NAMALWA (cell line): ENCODE measurements at regions not wholly inside any gene's neighbourhood (a gene's known extent, or its start where the extent isn't known, plus 50 kb on each side); places are given as distances from the start of the nearest gene placed in this dataset.
"Not testable (repeated sequence)": the region's sequence is repeated elsewhere in the genome, so short reads cannot be mapped to it uniquely, and the experiment has no call there.

Experiments
- DNase-seq: peaks from one replicate; pipeline ENCODE4 v3.0.0-alpha.2; 2015; ENCODE audit warnings: low spot score

DNA sequence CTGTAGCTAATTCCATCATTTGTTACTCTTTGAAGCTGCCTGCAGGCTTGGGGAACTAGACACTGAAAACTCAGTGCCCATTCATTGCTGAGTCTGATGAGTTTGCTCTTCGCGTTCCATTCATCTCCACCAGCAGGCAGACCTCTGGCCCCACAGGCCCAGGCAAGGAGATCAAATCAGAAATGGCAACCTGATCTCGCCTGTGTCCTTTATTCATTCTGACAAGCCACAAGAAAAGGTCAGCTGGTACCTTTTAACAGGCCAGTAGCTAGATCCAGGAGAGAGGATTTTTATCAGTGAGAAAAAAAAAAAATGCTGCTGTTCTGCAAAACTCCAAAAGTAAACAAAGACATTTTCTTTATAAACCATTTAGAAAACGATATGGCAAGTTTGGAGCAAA is 742.5 kb downstream of the ETS1 start:
- no peak for DNase-seq

DNA sequence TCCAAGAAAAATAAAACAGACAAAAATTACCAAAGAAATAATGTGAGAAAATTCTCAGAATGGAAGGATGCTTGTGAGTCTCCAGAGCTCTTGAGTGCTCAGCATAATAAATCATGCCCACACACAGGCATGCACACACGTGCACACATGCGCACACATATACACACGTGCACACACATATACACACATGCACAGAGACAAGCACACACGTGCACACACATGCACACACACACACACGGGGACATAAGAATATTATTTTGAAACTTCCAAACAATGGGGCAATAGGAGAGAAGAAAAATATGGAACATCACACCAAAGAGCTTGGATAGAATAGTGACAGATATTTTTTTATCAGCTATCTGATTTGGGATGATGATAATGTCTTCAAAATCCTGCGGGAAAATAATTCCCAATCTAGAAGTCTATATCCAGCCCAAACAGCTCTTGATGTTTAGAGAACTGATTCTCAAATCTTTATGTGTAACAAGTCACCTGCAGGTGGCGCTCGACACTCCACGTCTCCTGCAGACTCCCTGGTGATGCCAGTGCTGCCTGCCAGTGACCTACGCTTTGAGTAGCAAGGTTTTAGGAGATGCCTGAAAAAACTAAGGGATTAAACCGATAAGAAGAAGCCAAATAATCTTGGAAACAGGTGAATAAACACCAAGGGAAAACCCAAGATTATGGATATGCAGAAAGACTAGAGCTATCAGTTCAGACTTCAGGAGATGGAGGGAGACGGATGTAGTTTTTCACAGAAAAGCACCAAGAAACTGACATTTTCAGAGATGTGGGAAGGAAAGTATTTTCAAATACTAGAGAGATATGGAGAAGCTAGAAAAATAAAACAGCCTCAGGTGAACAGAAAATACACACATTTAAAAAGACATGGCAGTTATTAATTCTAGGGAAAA is 743.6 kb downstream of the ETS1 start:
- peak; percentile 72 for DNase-seq

DNA sequence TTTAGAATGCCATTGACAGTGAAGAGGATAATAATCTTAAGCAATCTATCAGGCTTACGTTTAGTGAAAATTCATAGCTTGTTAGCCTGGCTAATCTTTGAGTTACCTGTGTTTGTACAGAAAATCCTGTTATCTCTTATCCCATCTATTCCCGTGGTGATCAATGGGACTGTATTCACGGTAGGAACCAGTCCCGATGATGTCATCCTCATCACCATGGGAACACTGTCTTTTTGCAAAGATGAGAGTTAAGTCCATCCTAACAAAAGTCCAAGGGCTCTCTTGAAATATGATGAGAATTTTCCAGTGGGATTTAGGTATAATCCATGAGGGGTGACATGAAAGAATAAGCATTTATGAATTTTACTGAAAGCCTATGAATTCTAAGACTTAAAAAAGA is 762.2 kb downstream of the ETS1 start:
- DNase-seq = no peak

DNA sequence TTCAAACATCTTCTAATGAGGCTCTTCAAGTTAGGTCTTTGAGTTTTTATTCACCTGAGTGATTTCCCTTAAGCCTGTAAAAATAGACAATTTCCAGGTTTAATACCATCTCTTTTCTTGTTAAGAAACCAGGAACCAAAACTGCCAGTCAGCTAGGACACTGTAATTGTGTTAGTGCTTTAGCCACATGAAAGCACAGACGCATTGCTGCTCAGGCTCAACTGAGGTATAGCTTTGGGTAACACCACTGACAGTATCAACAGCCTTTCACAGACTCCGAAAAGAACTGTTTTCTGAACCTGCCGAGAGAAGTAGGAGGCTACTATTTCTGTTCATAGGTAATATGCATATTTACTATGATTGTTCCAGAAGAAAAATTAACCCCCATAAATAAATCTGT is 768.7 kb downstream of the ETS1 start:
- no peak for DNase-seq

DNA sequence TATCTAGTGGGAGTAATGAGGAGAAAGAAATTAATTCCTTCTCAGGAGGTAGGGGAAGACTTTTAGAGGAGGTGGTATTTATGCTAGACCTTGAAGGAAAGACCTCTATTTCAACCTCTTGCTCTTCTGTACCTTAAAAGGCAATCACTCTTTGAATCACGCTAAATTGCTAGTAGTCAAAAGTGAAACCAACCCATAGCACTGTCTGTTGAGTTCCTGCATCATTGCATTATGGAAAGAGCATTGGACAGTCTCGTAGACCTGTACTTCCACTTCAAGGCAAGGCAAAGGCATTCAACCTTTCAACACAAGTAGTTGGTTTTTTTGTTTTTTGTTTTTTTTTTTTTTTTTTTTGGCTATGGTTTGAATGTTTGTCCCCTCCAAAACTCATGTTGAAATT is 770.4 kb downstream of the ETS1 start:
- DNase-seq = no peak

DNA sequence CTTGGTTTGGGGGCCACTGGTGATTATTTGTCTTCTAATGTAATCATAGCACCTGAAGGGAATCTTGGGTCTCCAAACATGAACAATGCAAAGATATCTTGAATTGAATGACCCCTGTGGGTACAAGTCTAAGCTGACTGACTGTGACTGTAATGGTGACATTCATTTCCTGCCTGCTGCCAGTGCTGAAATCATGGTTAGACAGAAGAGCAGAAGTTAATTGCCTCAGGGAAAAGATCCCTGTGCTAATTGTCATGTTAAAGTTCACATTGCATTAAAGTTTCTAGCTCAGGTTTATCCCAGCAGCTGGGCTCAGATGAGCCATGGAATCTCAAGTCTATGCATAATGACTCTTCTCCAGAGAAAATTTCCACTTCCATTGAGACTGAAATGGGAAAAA is 772.0 kb downstream of the ETS1 start:
- no peak for DNase-seq

DNA sequence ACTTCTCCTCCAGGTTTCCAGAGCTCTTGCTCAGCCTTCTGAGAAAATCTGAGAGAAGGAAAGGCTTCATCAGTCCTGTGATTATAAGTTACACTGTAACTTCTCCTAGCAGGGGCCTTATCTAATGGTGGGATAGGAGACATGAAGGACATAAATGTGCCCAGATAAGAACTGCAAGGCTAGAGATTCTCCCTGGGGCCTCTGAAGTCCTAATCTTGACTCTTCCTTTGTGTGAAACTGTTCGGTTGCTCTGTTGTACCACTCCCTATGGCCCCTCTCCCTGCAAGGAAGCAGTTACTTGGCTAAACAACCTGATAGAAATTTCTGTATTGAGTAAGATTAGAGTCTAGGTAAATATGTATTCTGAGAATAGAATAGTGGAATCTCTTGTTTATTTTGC is 780.9 kb downstream of the ETS1 start:
- no peak for DNase-seq

DNA sequence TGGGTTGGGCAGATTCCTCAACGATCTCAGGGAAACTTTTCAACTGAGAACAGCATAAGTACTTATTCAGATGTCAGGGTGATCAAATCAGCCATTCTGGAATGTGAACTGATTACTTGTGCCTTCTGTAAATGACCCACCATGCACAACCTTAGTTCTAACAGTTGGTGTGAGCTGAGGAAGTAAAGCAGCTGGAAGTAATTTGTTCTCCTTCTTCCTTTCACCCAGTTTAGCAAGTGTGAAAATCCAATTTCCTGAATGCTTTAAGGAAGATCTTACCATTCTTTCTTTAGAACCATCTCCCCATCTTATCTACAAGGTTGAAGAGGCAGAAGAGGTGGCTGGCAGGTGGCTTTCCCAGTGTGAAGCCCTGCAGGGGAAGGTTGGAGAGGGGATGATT is 781.6 kb downstream of the ETS1 start:
- DNase-seq = no peak

DNA sequence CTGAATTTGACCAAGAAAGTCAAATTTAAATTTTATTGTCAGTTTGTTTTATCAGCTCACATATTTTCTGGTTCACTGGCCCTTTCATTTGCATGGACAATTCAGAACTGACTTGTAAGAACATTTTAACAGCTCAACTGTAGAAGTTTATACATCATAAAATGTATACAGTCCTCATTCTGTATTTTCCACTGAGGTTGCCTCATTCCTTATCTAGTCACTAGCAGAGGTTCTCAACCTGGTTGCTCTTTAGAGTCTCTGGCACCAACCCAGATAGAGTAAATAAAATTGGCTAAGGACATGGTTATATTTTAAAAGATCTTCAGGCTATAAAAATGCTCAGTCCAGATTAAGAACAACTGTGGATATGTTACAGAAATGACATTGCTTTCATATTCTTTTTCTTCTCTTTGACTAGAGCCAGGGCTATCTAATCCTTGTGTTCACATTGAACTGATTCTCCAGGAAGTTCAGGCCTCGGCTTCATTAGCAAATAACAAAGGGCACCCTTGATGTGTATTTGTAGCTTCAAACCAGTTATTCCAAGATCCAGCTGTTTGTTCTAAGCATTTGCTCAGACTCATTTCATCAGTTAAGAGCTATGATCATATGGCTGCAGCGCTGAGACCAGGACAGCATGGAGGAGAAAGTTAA is 782.5 kb downstream of the ETS1 start:
- no peak for DNase-seq

DNA sequence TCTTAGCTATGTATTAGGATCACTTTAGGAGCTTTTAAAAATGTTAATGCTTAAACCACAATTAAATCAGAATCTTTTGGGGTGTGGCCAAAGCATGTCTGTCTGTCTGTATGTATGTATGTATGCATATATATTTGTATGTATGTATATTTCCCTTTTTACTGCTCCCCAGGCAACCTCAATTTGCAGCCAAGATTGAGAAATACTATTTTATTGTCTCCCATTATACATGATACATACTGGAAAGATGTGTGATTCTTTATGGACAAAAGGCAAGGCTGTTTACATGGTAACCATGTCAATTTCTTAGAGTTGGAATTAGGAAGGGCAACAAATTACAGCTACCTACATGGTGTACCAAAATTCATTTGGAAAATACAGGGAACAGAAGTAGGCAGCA is 783.6 kb downstream of the ETS1 start:
- no peak for DNase-seq

DNA sequence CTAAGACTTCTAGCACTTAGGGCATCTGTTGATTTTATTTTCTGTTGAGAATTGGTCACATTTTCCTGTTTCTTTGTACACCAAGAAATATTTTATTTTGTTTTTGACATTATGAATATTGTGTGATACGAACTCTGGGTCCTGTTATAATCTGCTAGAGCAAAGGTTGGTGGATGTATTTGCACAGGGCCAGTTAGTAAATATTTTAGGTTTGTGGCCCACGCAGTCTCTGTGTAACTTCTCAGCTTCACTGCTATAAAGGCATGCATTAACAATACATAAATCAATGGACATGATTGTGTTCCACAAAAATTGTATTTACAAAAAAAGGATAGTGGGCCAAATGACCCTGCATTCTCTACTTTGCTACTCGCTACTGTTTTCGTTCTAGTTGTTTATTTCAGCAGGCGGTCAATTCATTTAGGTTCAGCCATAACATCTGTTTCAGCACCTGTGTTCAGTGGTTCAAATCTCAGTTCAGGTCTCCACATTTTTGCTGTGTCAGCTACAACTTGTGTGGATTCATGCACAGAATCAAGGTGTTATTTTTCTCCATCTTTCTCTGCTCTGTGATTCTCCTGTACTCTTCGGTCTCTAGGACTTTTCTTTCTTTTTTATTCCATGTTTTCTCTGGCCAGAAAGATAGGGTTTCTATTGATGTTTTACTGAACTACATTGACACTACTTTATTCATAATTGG is 786.2 kb downstream of the ETS1 start:
- no peak for DNase-seq

DNA sequence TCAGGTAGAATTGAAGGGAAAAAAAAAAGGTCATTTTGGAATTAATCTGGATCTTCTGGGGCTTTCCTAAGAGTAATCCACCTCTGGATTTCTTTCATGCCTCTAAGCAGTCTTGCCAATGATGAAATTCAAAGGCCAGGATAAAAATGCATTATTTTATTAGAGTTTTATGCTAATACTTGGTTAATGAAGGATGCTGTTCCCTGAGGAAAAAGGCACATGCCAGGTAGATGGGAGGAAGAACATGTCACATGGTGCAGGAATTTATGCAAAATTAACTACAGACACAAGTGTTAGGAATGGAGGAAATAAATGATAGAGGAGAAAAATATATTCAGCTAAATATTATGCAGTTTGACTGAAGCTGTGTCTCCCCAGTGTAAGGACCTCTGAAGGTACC is 792.0 kb downstream of the ETS1 start:
- DNase-seq = no peak

DNA sequence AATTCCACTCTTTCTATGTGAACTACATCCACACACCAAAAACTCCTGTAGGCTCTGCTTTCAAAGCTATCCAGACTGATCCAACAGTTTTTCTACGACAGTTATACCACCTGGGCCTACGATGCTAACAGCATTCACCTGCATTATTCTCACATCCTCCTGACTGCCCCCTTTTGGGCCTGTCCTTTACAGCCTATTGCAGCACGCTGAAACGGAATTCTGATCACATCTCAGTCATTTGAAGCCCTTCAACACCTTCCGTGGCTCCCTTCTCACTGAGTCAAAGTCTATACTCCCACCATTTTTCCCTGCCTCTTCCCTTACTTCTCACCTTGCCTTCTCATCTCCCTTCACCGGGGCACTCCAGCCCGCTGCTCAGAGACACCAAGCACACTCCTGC is 791.3 kb upstream of the KIRREL3 start:
- DNase-seq = no peak

DNA sequence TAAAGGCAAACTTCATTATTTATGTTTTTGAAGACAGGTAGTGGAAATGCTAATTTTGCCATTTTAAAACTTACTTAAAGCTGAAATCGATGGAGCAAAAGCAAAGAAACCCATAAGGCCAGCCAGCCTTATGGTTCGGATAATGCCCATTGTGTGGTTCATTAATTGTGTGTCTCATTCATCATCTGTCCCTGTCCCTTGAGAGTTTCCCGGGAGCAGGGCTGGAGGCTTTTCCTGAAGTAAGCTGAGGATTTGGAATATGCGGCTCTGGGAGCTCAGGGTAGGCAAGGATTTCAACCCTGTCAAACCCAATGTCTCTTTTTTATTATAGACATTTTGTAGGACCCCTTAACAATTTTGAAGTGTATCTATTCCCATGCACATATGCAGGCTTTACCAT is 790.0 kb upstream of the KIRREL3 start:
- no peak for DNase-seq

DNA sequence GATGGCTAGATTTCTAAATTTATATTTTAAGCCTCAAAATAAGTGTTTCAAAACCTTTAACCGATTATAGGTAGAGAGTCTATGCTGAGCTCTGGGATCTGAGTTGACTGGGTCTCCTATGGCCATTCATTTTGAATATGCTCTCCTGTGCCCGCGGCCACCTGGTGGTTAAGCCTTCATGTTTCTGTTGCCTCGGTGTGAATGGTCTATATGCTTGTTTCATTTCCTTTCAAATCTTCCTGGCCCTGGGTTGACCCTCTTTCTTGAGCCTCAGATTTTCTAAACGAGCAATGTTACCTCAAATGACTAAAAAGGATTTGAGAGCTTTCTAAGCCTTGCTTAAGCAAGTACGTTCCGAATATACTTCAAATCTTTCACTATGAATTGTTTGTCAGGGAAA is 789.4 kb upstream of the KIRREL3 start:
- DNase-seq = peak; percentile 50

DNA sequence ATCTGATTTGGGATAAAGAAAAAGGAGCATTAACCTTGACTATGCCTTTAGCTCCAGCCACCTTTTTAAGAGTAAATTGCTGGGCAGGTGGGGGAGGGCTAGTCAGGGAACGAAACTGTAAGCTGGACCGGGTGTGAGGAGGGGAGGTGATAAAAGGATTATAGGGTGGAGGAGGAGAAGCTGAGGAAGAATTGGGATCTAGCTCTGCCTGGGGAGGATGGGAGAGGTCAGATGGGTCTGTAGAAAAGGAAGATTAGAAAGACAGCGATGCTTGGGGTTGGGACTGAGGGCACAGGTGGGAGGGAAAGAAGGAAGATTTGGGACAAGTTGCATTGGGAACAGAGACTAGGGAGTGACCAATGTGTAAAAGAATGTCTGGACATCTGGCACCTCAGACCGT is 772.4 kb upstream of the KIRREL3 start:
- not testable (repeated sequence) for DNase-seq

DNA sequence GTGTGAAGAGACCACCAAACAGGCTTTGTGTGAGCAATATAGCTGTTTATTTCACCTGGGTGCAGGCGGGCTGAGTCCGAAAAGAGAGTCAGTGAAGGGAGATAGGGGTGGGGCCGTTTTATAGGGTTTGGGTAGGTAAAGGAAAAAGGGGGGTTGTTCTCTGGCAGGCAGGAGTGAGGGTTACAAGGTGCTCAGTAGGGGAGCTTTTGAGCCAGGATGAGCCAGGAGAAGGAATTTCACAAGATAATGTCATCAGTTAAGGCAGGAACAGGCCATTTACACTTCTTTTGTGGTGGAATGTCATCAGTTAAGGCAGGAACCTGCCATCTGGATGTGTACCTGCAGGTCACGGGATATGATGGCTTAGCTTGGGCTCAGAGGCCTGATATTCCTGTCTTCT is 768.4 kb upstream of the KIRREL3 start:
- DNase-seq = not testable (repeated sequence)

DNA sequence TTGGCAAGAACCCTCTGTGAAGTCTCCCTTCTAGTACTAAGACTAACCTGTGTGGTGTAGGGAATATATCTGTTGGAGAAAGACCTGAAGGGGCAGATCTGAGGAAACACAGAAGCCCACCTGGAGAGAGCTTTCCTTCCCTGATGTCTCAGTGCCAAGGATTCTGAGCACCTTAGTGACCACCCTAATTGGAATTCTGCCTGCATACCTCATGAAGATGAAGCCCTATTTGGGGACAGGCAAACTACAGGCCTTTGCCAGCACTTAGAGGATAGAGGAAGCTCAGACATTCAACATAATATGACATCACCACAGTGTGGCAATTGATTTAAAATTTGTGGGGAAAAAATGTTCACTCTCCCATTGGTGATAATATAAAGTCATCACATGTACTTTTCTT is 766.2 kb upstream of the KIRREL3 start:
- DNase-seq = no peak

DNA sequence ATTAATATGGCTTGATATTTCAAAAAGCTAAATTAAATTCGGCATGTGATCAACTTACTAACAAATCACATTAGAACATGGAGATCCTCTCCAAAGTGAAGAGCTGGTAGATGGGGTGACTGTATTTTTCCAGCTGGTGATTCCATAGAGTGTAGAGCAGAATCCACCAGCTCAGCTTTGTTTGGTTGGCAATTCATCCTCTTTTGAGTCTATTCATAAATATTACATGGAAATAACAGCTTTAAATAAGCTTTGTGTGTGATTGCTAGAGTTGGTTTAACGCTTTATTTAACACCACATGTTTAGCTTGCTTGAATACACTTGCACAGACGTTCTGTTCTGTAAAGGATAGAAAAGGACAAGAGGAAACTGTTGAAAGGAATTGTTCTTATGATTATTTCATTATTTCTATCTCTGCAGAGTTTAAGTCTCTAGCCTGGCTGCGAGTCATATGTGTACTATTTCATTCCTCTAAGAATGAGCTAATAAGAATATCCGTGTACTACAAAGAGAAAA is 738.3 kb upstream of the KIRREL3 start:
- no peak for DNase-seq

DNA sequence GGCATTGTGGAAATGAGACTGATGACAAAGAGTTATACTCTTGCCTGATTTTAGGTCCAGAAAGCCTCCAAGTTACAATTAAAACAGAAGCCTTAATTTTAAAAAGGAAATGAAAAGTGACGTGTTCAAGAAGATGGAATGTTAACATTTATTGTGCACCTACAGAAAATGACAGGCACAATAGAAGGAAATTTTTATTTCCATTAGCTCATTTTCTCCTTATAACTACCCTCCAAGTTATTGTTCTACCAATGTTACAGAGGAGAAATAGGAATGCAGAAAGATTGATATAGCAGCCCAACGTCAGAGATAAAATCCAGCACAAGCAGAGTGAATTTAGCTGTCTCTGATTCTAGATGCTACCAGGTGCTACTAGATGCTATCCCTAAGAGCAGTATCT is 736.9 kb upstream of the KIRREL3 start:
- no peak for DNase-seq

DNA sequence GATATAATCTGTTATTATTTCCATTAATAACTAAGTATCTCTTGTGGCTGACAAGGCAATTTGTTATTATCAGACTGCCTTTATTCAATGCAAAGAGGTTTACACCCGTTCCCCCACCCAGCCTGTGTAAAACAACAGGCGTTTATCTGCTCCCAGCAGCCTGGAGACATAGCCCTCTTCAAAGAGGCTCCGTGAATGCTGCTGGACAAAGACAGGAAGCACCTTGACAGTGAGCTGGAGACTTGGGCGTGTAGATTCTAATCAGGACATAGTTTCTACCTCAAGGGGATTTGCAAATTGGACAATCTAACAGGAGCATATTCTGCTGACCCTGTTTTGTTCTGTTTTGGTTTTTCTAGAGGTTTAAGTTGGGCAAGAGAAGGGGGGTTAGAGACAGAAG is 733.0 kb upstream of the KIRREL3 start:
- DNase-seq = no peak

DNA sequence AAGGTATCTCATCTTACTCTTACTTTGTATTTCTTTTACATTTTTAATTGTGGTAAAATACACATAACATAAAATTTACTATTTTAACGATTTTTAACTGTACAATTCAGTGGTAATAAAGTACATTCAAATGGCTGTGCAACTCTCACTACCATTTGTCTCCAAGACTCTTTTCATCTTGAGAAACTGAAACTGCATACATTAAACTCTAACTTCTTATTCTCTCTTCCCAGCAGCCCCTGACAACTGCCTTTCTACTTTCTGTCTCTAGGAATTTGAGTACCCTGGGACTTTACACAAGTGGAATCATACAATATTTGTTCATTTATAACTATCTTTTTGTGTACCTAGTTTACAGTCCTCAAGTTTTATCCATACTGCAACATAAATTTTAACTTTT is 725.8 kb upstream of the KIRREL3 start:
- DNase-seq = no peak

DNA sequence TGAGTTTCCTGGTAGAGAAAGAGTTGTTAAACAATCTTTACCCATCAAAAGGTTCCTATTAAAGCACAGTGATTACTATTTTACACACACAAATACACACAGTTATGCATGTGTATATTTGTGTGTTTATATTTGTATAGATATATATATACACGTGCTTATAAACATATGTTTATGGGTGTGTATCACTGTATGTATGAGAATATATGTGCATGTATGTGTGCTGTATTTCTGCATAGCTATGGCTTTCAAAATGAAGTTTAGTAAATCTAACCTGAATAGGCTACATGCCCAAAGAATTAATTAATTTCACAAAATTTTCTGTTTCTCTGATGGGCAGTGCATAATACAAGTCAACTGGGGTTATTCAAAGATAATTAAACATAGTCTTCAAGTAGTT is 723.1 kb upstream of the KIRREL3 start:
- no peak for DNase-seq
